ENCODE measurements at regions not wholly inside any gene's neighbourhood (a gene's known extent, or its start where the extent isn't known, plus 50 kb on each side); places are given as distances from the start of the nearest gene placed in this dataset.

GRCh38 chr14:101045511-101045910 lies 142.0 kb upstream of the RTL1 start:
- no peak for DNase-seq (ENCODE audit: low spot score)

- no peak for DNase-seq (ENCODE audit: low spot score)
Observed at GRCh38 chr14:101046071-101046470, 142.5 kb upstream of the RTL1 start.

- peak; percentile 14 for DNase-seq (ENCODE audit: low spot score)
Observed at GRCh38 chr14:101047326-101047725, 143.8 kb upstream of the RTL1 start.

GRCh38 chr14:101048766-101049165 lies 145.2 kb upstream of the RTL1 start:
- no peak for DNase-seq (ENCODE audit: low spot score)

- no peak for DNase-seq (ENCODE audit: low spot score)
Observed at GRCh38 chr14:101049511-101049910, 146.0 kb upstream of the RTL1 start.

- no peak for DNase-seq (ENCODE audit: low spot score)
Observed at GRCh38 chr14:101049942-101050341, 146.4 kb upstream of the RTL1 start.

GRCh38 chr14:101050901-101051490 lies 147.5 kb upstream of the RTL1 start:
- no peak for DNase-seq (ENCODE audit: low spot score)

GRCh38 chr14:101054671-101055070 lies 151.1 kb upstream of the RTL1 start:
- DNase-seq (ENCODE audit: low spot score): no peak

- no peak for DNase-seq (ENCODE audit: low spot score)
Observed at GRCh38 chr14:101055106-101055662, 151.7 kb upstream of the RTL1 start.

- DNase-seq (ENCODE audit: low spot score): no peak
Observed at GRCh38 chr14:101055776-101056374, 152.4 kb upstream of the RTL1 start.

- no peak for DNase-seq (ENCODE audit: low spot score)
Observed at GRCh38 chr14:101056446-101056845, 152.9 kb upstream of the RTL1 start.

GRCh38 chr14:101057394-101057793 lies 153.9 kb upstream of the RTL1 start:
- DNase-seq (ENCODE audit: low spot score): no peak

GRCh38 chr14:101058571-101058970 lies 155.0 kb upstream of the RTL1 start:
- no peak for DNase-seq (ENCODE audit: low spot score)

GRCh38 chr14:101060171-101060601 lies 156.7 kb upstream of the RTL1 start:
- DNase-seq (ENCODE audit: low spot score): no peak

- no peak for DNase-seq (ENCODE audit: low spot score)
Observed at GRCh38 chr14:101061411-101062064, 158.0 kb upstream of the RTL1 start.

GRCh38 chr14:101062065-101062450 lies 158.5 kb upstream of the RTL1 start:
- DNase-seq (ENCODE audit: low spot score): no peak

GRCh38 chr14:101062601-101063000 lies 159.1 kb upstream of the RTL1 start:
- DNase-seq (ENCODE audit: low spot score): no peak

GRCh38 chr14:101063121-101063520 lies 159.6 kb upstream of the RTL1 start:
- DNase-seq (ENCODE audit: low spot score): no peak

- no peak for DNase-seq (ENCODE audit: low spot score)
Observed at GRCh38 chr14:101064121-101064661, 160.7 kb upstream of the RTL1 start.

GRCh38 chr14:101064718-101065117 lies 161.2 kb upstream of the RTL1 start:
- DNase-seq (ENCODE audit: low spot score): no peak

GRCh38 chr14:101065246-101065645 lies 161.7 kb upstream of the RTL1 start:
- no peak for DNase-seq (ENCODE audit: low spot score)

- no peak for DNase-seq (ENCODE audit: low spot score)
Observed at GRCh38 chr14:101065696-101066694, 162.5 kb upstream of the RTL1 start.

Data from hematopoietic multipotent progenitor cell treated with erythropoietin and hydrocortisone succinate and interleukin-3 and kit ligand, for 17 days (in vitro differentiated cells).